ENCODE measurements at regions not wholly inside any gene's neighbourhood (a gene's known extent, or its start where the extent isn't known, plus 50 kb on each side); places are given as distances from the start of the nearest gene placed in this dataset.

DNA sequence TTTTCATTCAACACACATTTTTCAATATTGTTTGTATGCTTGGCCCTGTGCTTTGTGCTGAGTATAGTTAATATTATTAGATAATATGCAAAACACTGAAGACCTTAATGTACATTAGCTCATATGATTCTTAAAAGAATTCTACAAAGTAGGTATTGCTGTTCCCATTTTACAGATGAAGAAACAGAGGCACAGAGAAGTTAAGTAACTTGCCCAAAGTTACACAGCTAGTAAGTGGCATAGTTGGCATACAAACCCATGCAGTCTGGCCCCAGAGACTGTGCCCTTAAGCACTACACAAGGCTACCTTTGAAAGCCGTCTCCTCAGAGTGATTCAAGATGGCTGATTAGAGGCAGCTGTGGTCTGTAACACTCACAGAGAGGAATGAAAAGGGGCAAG, 293.4 kb upstream of the F9 start:
- Mint-ChIP-seq H3K9me3 (ENCODE audit: insufficient read depth) (no peaks in the 10 kb centered on the region), H3K4me1 (no peaks in the 10 kb centered on the region), H3K27ac (no peak overlapping the region), H3K4me3 (no peak overlapping the region), H3K27me3 (no peaks in the 10 kb centered on the region)
- Histone ChIP-seq H4K20me1 (ENCODE audit: control insufficient read depth, insufficient read depth, low read length, poor library complexity, severe bottlenecking) (no peaks in the 10 kb centered on the region), H3K27ac (ENCODE audit: low read length in 2 of 2) (no peak overlapping the region), H2AFZ (ENCODE audit: insufficient read depth, low read depth, low read length, poor library complexity, severe bottlenecking) (no peak overlapping the region), H3K79me2 (ENCODE audit: control insufficient read depth, insufficient read depth, low read length) (no peaks in the 10 kb centered on the region), H3K9me3 (ENCODE audit: control extremely low read depth in 1 of 3, control insufficient read depth in 2 of 3, insufficient read depth in 1 of 3, low read length in 2 of 3) (peaks cover 0 to 12% (median 0%) of the 10 kb centered on the region in 3 donors), H3K27me3 (replicated peaks in 1 of 4; ENCODE audit: control extremely low read depth in 1 of 4, control insufficient read depth in 3 of 4, insufficient read depth in 4 of 4, low read length in 3 of 4) (no peaks in the 10 kb centered on the region), H3K9ac (ENCODE audit: low read length) (no peak overlapping the region), H3K4me1 (ENCODE audit: control insufficient read depth in 2 of 2, insufficient read depth in 2 of 2, low read length in 2 of 2) (no peaks in the 10 kb centered on the region), H3K4me2 (replicated peaks; ENCODE audit: low read depth, low read length, poor library complexity, severe bottlenecking) (no peak overlapping the region), H3K36me3 (replicated peaks in 1 of 2; ENCODE audit: control extremely low read depth in 1 of 2, control insufficient read depth in 1 of 2, extremely low read depth in 1 of 2, insufficient read depth in 2 of 2, low read length in 1 of 2) (no peaks in the 10 kb centered on the region), H3K4me3 (ENCODE audit: control extremely low read depth in 1 of 5, extremely low read depth in 1 of 5, insufficient read depth in 1 of 5, low read depth in 2 of 5, low read length in 4 of 5) (no peak overlapping the region)
- 100% methylated on average over 1 of the region's 1 CpG for WGBS (ENCODE audit: insufficient coverage)
- POLR2A ChIA-PET: no interaction called here
- CTCF ChIA-PET: no interaction called here
- intact Hi-C loops (cut with micrococcal nuclease): no loop called here
- DNase-seq (no peak), ATAC-seq (ENCODE audit: low read depth) (no peak)
- TF ChIP-seq EZH2 (IDR thresholded peaks at IDR 0.05; ENCODE audit: borderline replicate concordance, insufficient read depth, low read depth, low read length, poor library complexity, severe bottlenecking): no peak
- TF ChIP-seq CTCF (IDR thresholded peaks at IDR 0.05): no peak

GRCh38 chrX:139234898-139235297, 295.6 kb upstream of the F9 start:
- ATAC-seq (ENCODE audit: low read depth): no peak
- no peak overlapping the region for H3K27ac ChIP-seq (ENCODE audit: low read length in 2 of 2)

More at GRCh38 chrX:139234898-139235297, 295.6 kb upstream of the F9 start:
- Mint-ChIP-seq H3K4me3 (no peak overlapping the region), H3K27me3 (no peaks in the 10 kb centered on the region), H3K27ac (no peak overlapping the region), H3K9me3 (ENCODE audit: insufficient read depth) (no peaks in the 10 kb centered on the region), H3K4me1 (no peaks in the 10 kb centered on the region)
- H3K4me2 ChIP-seq (replicated peaks; ENCODE audit: low read depth, low read length, poor library complexity, severe bottlenecking): no peak overlapping the region
- H2AFZ ChIP-seq (ENCODE audit: insufficient read depth, low read depth, low read length, poor library complexity, severe bottlenecking): no peak overlapping the region
- H3K4me3 ChIP-seq (ENCODE audit: control extremely low read depth in 1 of 5, extremely low read depth in 1 of 5, insufficient read depth in 1 of 5, low read depth in 2 of 5, low read length in 4 of 5): no peak overlapping the region
- POLR2A ChIA-PET: no interaction called here
- DNase-seq: no peak
- TF ChIP-seq EZH2 (IDR thresholded peaks at IDR 0.05; ENCODE audit: borderline replicate concordance, insufficient read depth, low read depth, low read length, poor library complexity, severe bottlenecking) (no peak), CTCF (IDR thresholded peaks at IDR 0.05) (no peak)
- H3K36me3 ChIP-seq (replicated peaks in 1 of 2; ENCODE audit: control extremely low read depth in 1 of 2, control insufficient read depth in 1 of 2, extremely low read depth in 1 of 2, insufficient read depth in 2 of 2, low read length in 1 of 2): no peaks in the 10 kb centered on the region
- H3K27me3 ChIP-seq (replicated peaks in 1 of 4; ENCODE audit: control extremely low read depth in 1 of 4, control insufficient read depth in 3 of 4, insufficient read depth in 4 of 4, low read length in 3 of 4): no peaks in the 10 kb centered on the region
- peaks cover 0 to 12% (median 0%) of the 10 kb centered on the region in 3 donors for H3K9me3 ChIP-seq (ENCODE audit: control extremely low read depth in 1 of 3, control insufficient read depth in 2 of 3, insufficient read depth in 1 of 3, low read length in 2 of 3)
- no peak overlapping the region for H3K9ac ChIP-seq (ENCODE audit: low read length)
- H3K79me2 ChIP-seq (ENCODE audit: control insufficient read depth, insufficient read depth, low read length): no peaks in the 10 kb centered on the region
- CTCF ChIA-PET: no interaction called here
- no peaks in the 10 kb centered on the region for H3K4me1 ChIP-seq (ENCODE audit: control insufficient read depth in 2 of 2, insufficient read depth in 2 of 2, low read length in 2 of 2)
- no CpG with 5 or more reads among the region's 3 CpGs for WGBS (ENCODE audit: insufficient coverage)
- intact Hi-C loops (cut with micrococcal nuclease): no loop called here
- no peaks in the 10 kb centered on the region for H4K20me1 ChIP-seq (ENCODE audit: control insufficient read depth, insufficient read depth, low read length, poor library complexity, severe bottlenecking)
